Esophagus squamous epithelium (tissue), 5 donors: ENCODE measurements at regions not wholly inside any gene's neighbourhood (a gene's known extent, or its start where the extent isn't known, plus 50 kb on each side); places are given as distances from the start of the nearest gene placed in this dataset.
"Not testable (repeated sequence)": the region's sequence is repeated elsewhere in the genome, so short reads cannot be mapped to it uniquely, and the experiment has no call there.

Experiments
- DNase-seq: peaks from one replicate; lab custom pipeline; 2025; lab: John Stamatoyannopoulos, UW
- H3K27ac ChIP-seq, 4 donors: fragments of 200-600 bp; sonication (generic); one replicate each; pipeline ENCODE4 v1.5.1; 2016 to 2019; ENCODE audit warnings: mild to moderate bottlenecking in 1 of 4
- H3K27me3 ChIP-seq, 4 donors: fragments of 200-600 bp; sonication (generic); 1 replicate in 3 of 4; 2 replicates in 1 of 4; pipeline versions ENCODE4 v1.5.1 to v1.6.0; 2017 to 2021; ENCODE audit warnings: antibody characterized with exemption in 1 of 4
- H3K36me3 ChIP-seq, 3 donors: fragments of 200-600 bp; sonication (generic); one replicate each; pipeline ENCODE4 v1.5.1; 2016 to 2019
- H3K4me1 ChIP-seq, 3 donors: fragments of 200-600 bp; sonication (generic); one replicate each; pipeline ENCODE4 v1.5.1; 2017 to 2019
- H3K4me3 ChIP-seq, 4 donors: fragments of 200-600 bp; sonication (generic); 1 replicate in 3 of 4; 2 replicates in 1 of 4; pipeline ENCODE4 v1.5.1; 2016 to 2019; ENCODE audit warnings: mild to moderate bottlenecking in 2 of 4, moderate library complexity in 1 of 4
- H3K9me3 ChIP-seq, 3 donors: fragments of 200-600 bp; sonication (generic); one replicate each; pipeline ENCODE4 v1.5.1; 2016 to 2019
- POLR2A ChIP-seq, 4 donors: fragments of 450-650 bp; IDR thresholded peaks; one replicate each; pipeline ENCODE4 v1.6.1; 2017; ENCODE audit warnings: antibody characterized with exemption in 4 of 4, mild to moderate bottlenecking in 4 of 4, moderate library complexity in 3 of 4
- WGBS, 2 donors: methylation state at CpG; one replicate each; pipeline ENCODE4 v1.1.5; 2018; 5-methylcytosine and 5-hydroxymethylcytosine counted together
- intact Hi-C: fragments of 100-400 bp; cut with DNase I; formaldehyde crosslinking; loops from one replicate; pipeline ENCODE4 v1.15.0; 2022
- TF ChIP-seq, protein P1 (sequence below), 6 experiments: fragments of 450-650 bp in 4 of 6; fragments of 200-600 bp in 2 of 6; sonication (generic) in 2 of 6; IDR thresholded peaks; one replicate each; pipeline ENCODE4 v1.5.1; 2016 to 2019; ENCODE audit warnings: antibody characterized with exemption in 6 of 6, mild to moderate bottlenecking in 4 of 6, moderate library complexity in 4 of 6
- donor health status: DM: yes; HTN: yes; CAD: no.

DNA sequence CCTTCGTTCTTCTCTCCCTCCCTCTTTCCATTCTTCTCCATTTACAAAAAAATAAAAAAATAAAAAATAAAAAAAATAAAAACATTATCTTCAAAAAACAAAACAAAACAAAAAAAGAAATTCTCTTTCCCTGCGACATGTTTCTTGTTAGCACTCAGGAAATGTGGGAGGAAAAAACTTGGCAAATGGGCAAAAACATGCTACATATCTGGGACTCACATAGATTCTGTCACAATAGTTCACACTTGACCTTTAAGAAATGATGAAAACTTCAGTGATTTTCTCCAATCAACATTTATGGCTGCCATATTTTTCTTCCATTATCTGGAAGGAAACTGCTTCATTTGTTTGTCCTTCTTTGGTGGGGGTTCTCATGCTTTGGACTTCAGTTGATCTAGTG, 109.3 kb downstream of the PRKAB2 start:
- 45 to 52% methylated on average over 2 of the region's 2 CpGs for whole genome bisulfite sequencing, 2 donors
- Histone ChIP-seq H3K27ac (no peak overlapping the region), H3K27me3 (peaks cover 0 to 8% (median 0%) of the 10 kb centered on the region in 4 donors), H3K4me1 (no peaks in the 10 kb centered on the region), H3K9me3 (no peaks in the 10 kb centered on the region), H3K4me3 (no peak overlapping the region), H3K36me3 (no peaks in the 10 kb centered on the region)
- TF ChIP-seq POLR2A (IDR thresholded peaks at IDR 0.05), result no peak
- TF ChIP-seq, protein P1, sequence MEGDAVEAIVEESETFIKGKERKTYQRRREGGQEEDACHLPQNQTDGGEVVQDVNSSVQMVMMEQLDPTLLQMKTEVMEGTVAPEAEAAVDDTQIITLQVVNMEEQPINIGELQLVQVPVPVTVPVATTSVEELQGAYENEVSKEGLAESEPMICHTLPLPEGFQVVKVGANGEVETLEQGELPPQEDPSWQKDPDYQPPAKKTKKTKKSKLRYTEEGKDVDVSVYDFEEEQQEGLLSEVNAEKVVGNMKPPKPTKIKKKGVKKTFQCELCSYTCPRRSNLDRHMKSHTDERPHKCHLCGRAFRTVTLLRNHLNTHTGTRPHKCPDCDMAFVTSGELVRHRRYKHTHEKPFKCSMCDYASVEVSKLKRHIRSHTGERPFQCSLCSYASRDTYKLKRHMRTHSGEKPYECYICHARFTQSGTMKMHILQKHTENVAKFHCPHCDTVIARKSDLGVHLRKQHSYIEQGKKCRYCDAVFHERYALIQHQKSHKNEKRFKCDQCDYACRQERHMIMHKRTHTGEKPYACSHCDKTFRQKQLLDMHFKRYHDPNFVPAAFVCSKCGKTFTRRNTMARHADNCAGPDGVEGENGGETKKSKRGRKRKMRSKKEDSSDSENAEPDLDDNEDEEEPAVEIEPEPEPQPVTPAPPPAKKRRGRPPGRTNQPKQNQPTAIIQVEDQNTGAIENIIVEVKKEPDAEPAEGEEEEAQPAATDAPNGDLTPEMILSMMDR (IDR thresholded peaks at IDR 0.05), result no peak
- intact Hi-C loops, result no loop called here
- no peak for DNase-seq

DNA sequence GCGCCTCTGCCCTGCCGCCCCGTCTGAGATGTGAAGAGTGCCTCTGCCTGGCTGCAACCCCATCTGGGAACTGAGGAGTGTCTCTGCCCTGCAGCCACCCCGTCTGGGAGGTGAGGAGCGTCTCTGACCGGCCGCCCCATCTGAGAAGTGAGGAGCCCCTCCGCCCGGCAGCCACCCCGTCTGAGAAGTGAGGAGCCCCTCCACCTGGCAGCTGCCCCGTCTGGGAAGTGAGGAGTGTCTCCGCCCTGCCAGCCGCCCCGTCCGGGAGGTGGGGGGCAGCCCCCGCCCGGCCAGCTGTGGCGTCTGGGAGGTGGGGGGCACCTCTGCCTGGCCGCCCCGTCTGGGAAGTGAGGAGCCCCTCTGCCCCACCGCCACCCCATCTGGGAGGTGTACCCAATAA, 110.4 kb downstream of the PRKAB2 start:
- H3K27me3 ChIP-seq, H3K4me1 ChIP-seq, H3K36me3 ChIP-seq, intact Hi-C loops, DNase-seq, H3K27ac ChIP-seq, H3K9me3 ChIP-seq, H3K4me3 ChIP-seq: not testable (repeated sequence)
- no CpG with 5 or more reads among the region's 21 CpGs for WGBS, 2 donors

DNA sequence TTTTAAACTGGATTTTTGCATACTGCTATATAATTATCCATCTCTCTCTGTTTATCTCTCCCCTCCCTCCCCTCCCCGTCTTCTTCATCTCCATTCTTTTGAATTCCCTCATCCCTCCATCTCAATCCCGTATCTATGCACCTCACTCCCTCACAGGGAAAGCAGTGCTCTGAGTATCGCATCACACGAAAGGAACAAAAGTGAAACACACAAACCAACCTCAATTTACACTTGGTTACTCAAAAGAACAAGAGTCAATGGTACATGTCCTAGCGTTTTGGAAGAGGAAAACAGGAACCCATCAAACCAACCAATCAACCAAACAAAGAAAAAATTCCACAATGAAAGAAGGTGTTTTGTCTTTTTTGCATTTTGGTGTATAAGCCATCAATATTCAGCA, 115.1 kb downstream of the NBPF12 start:
- no peaks in the 10 kb centered on the region for H3K4me1 ChIP-seq
- H3K4me3 ChIP-seq, result no peak overlapping the region
- no peak for DNase-seq
- no peaks in the 10 kb centered on the region for H3K27me3 ChIP-seq
- intact Hi-C loops, result no loop called here
- no peaks in the 10 kb centered on the region for H3K36me3 ChIP-seq
- WGBS, 2 donors, result 73 to 84% methylated on average over 5 of the region's 5 CpGs
- H3K9me3 ChIP-seq, result no peaks in the 10 kb centered on the region
- H3K27ac ChIP-seq, result no peak overlapping the region
- TF ChIP-seq, protein P1 (IDR thresholded peaks at IDR 0.05), result no peak
- no peak for TF ChIP-seq POLR2A (IDR thresholded peaks at IDR 0.05)

DNA sequence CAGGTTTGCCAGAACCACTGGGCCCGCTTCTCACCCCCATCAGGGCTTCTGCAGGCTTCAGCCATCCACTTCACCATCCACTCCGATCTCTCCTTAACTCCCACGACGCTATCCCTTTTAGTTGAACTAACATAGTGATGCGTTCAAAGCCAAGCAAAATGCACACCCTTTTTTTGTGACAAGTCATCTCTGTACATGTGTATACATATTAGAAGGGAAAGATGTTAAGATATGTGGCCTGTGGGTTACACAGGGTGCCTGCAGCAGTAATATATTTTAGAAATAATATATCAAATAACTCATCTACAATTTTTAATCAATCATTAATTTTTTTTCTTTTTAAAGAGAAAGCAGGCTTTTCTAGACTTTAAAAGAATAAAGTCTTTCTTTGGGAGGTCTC, 114.6 kb downstream of the NBPF12 start:
- 77 to 80% methylated on average over 5 of the region's 5 CpGs for WGBS, 2 donors
- H3K36me3 ChIP-seq, result no peaks in the 10 kb centered on the region
- no peaks in the 10 kb centered on the region for H3K4me1 ChIP-seq
- H3K27ac ChIP-seq, result no peak overlapping the region
- no peak overlapping the region for H3K4me3 ChIP-seq
- H3K27me3 ChIP-seq, result no peaks in the 10 kb centered on the region
- no peak for DNase-seq
- no peaks in the 10 kb centered on the region for H3K9me3 ChIP-seq
- intact Hi-C loops, result no loop called here
- no peak for TF ChIP-seq POLR2A (IDR thresholded peaks at IDR 0.05)
- TF ChIP-seq, protein P1 (IDR thresholded peaks at IDR 0.05), result no peak

DNA sequence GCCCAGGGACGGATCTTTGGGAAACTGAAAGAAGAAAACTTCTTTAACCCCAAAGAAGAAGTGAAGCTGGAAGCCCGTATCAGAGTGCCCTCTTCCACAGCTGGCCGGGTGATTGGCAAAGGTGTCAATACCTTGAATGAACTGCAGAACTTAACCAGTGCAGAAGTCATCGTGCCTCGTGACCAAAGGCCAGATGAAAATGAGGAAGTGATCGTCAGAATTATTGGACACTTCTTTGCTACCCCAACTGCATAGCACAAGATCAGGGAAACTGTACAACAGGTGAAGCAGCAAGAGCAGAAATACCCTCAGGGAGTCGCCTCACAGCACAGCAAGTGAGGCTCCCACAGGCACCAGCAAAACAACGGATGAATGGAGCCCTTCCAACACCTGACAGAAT, 114.0 kb downstream of the NBPF12 start:
- TF ChIP-seq, protein P1 (IDR thresholded peaks at IDR 0.05), result no peak
- TF ChIP-seq POLR2A (IDR thresholded peaks at IDR 0.05), result no peak
- H3K27ac ChIP-seq, result no peak overlapping the region
- intact Hi-C loops, result no loop called here
- WGBS, 2 donors, result 83 to 86% methylated on average over 7 to 8 of the region's 8 CpGs
- no peaks in the 10 kb centered on the region for H3K36me3 ChIP-seq
- no peaks in the 10 kb centered on the region for H3K4me1 ChIP-seq
- H3K27me3 ChIP-seq, result no peaks in the 10 kb centered on the region
- no peaks in the 10 kb centered on the region for H3K9me3 ChIP-seq
- no peak for DNase-seq
- no peak overlapping the region for H3K4me3 ChIP-seq

DNA sequence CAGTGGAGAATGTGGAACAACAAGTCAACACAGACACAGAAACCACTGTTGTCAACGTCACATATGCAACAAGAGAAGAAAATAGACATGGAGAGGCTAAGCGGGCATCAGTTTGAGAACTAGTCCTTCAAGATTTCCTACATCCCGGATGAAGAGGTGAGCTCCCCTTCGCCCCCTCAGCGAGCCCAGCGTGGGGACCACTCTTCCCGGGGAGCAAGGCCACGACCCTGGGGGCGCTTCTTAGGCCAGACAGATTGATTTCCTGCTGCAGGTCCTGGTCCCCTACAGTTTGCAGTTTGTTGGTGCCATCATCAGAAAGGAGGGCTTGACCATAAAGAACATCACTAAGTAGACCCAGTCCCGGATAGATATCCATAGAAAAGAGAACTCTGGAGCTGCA, 113.0 kb downstream of the NBPF12 start:
- Histone ChIP-seq H3K27me3 (no peaks in the 10 kb centered on the region), H3K4me3 (no peak overlapping the region), H3K36me3 (no peaks in the 10 kb centered on the region), H3K4me1 (no peaks in the 10 kb centered on the region), H3K27ac (no peak overlapping the region), H3K9me3 (no peaks in the 10 kb centered on the region)
- 75 to 79% methylated on average over 10 of the region's 10 CpGs for WGBS, 2 donors
- no peak for DNase-seq
- TF ChIP-seq, protein P1 (IDR thresholded peaks at IDR 0.05), result no peak
- no peak for TF ChIP-seq POLR2A (IDR thresholded peaks at IDR 0.05)
- intact Hi-C loops, result no loop called here
